ENCODE measurements at regions not wholly inside any gene's neighbourhood (a gene's known extent, or its start where the extent isn't known, plus 50 kb on each side); places are given as distances from the start of the nearest gene placed in this dataset.

DNA sequence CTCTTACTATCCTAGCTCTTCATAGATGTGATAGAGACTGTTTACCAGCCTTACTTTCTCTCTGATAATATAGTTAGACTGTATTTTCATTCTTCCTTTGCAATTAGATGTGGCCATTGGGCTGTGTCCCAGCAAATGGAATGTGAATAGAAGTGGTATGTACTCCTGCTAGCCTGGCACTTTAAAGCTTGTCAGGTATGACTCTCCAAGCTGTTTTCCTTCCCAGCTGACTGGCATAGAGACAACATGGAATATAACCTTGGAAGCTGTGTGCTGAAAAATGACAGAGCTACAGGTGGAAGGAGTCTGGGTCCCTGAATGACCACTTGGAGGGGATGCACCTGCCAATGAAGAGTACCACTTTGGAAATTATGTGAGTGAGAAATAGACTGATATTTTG, 116.2 kb downstream of the DIRAS2 start:
- TF ChIP-seq, protein P1, sequence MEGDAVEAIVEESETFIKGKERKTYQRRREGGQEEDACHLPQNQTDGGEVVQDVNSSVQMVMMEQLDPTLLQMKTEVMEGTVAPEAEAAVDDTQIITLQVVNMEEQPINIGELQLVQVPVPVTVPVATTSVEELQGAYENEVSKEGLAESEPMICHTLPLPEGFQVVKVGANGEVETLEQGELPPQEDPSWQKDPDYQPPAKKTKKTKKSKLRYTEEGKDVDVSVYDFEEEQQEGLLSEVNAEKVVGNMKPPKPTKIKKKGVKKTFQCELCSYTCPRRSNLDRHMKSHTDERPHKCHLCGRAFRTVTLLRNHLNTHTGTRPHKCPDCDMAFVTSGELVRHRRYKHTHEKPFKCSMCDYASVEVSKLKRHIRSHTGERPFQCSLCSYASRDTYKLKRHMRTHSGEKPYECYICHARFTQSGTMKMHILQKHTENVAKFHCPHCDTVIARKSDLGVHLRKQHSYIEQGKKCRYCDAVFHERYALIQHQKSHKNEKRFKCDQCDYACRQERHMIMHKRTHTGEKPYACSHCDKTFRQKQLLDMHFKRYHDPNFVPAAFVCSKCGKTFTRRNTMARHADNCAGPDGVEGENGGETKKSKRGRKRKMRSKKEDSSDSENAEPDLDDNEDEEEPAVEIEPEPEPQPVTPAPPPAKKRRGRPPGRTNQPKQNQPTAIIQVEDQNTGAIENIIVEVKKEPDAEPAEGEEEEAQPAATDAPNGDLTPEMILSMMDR (IDR thresholded peaks at IDR 0.05): no peak
- TF ChIP-seq POLR2A (IDR thresholded peaks at IDR 0.05): no peak
